ENCODE measurements at regions not wholly inside any gene's neighbourhood (a gene's known extent, or its start where the extent isn't known, plus 50 kb on each side); places are given as distances from the start of the nearest gene placed in this dataset.
"Not testable (repeated sequence)": the region's sequence is repeated elsewhere in the genome, so short reads cannot be mapped to it uniquely, and the experiment has no call there.

- no peak overlapping the region for H3K4me3 ChIP-seq (ENCODE audit: low read length)
- H3K9ac ChIP-seq (ENCODE audit: low read length), result no peak overlapping the region
- H3K36me3 ChIP-seq (ENCODE audit: control insufficient read depth, insufficient read depth, low read length, severe bottlenecking), result no peaks in the 10 kb centered on the region
- no peak for DNase-seq (ENCODE audit: low read depth)
- H3K9me3 ChIP-seq (ENCODE audit: control insufficient read depth, low read length), result peaks cover 3% of the 10 kb centered on the region
- no peaks in the 10 kb centered on the region for H3K4me1 ChIP-seq (ENCODE audit: control insufficient read depth, insufficient read depth, low read length)
- H3K27me3 ChIP-seq (replicated peaks; ENCODE audit: control insufficient read depth, insufficient read depth, low read length), result peaks cover 80% of the 10 kb centered on the region
These were observed 53.5 kb downstream of the FOXD2 start for GRCh38 chr1:47491341-47491753.

GRCh38 chr1:47495176-47495713 lies 57.4 kb downstream of the FOXD2 start:
- H3K4me3 ChIP-seq (ENCODE audit: low read length), result no peak overlapping the region
- DNase-seq (ENCODE audit: low read depth), result no peak
- H3K9ac ChIP-seq (ENCODE audit: low read length), result no peak overlapping the region
- peaks cover 3% of the 10 kb centered on the region for H3K9me3 ChIP-seq (ENCODE audit: control insufficient read depth, low read length)
- H3K27me3 ChIP-seq (replicated peaks; ENCODE audit: control insufficient read depth, insufficient read depth, low read length), result peaks cover 54% of the 10 kb centered on the region
- no peaks in the 10 kb centered on the region for H3K36me3 ChIP-seq (ENCODE audit: control insufficient read depth, insufficient read depth, low read length, severe bottlenecking)
- H3K4me1 ChIP-seq (ENCODE audit: control insufficient read depth, insufficient read depth, low read length), result no peaks in the 10 kb centered on the region

DNA sequence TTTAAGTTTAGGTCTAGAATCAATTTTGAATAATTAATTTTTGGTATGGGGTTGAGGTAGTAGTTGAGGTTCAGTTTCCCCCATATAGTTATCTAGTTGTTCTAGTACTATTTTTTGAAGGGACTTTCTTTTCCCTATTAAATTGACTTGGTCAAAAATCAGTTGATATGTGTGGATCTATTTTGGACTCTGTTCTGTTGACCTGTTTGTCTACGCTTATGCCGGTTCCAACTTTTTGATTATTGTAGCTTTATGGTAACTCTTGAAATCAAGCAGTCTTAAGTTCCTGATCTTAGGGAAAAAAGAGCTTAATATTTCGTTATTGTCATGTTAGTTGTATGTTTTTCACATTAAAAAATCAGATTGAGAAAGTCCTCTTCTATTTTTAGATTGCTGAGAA lies 60.7 kb downstream of the FOXD2 start:
- Histone ChIP-seq H3K9ac (ENCODE audit: low read length) (no peak overlapping the region), H3K36me3 (ENCODE audit: control insufficient read depth, insufficient read depth, low read length, severe bottlenecking) (no peaks in the 10 kb centered on the region), H3K9me3 (ENCODE audit: control insufficient read depth, low read length) (peaks cover 3% of the 10 kb centered on the region), H3K4me1 (ENCODE audit: control insufficient read depth, insufficient read depth, low read length) (no peaks in the 10 kb centered on the region), H3K27me3 (replicated peaks; ENCODE audit: control insufficient read depth, insufficient read depth, low read length) (peaks cover 45% of the 10 kb centered on the region), H3K4me3 (ENCODE audit: low read length) (no peak overlapping the region)
- no peak for DNase-seq (ENCODE audit: low read depth)

DNA sequence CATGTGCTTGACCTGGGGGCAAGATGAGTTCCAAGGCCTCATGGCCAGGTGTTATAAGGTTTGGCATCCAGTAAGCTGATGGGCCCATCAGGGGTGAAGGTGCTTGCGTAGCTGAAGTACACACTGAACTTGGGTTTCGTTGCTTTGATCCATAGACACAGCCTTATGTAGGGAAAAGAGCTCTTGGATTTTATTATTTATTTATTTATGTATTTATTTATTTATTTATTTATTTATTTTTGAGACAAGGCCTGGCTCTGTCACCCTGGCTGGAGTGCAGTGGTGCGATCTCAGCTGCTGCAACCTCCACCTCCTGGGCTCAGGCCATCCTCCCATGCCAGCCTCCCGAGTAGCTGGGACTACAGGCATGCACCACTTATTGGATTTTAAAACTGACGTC lies 63.2 kb downstream of the FOXD2 start:
- Histone ChIP-seq H3K36me3 (ENCODE audit: control insufficient read depth, insufficient read depth, low read length, severe bottlenecking) (no peaks in the 10 kb centered on the region), H3K4me3 (ENCODE audit: low read length) (no peak overlapping the region), H3K27me3 (replicated peaks; ENCODE audit: control insufficient read depth, insufficient read depth, low read length) (peaks cover 34% of the 10 kb centered on the region), H3K4me1 (ENCODE audit: control insufficient read depth, insufficient read depth, low read length) (no peaks in the 10 kb centered on the region), H3K9me3 (ENCODE audit: control insufficient read depth, low read length) (no peaks in the 10 kb centered on the region), H3K9ac (ENCODE audit: low read length) (no peak overlapping the region)
- DNase-seq (ENCODE audit: low read depth), result no peak

DNA sequence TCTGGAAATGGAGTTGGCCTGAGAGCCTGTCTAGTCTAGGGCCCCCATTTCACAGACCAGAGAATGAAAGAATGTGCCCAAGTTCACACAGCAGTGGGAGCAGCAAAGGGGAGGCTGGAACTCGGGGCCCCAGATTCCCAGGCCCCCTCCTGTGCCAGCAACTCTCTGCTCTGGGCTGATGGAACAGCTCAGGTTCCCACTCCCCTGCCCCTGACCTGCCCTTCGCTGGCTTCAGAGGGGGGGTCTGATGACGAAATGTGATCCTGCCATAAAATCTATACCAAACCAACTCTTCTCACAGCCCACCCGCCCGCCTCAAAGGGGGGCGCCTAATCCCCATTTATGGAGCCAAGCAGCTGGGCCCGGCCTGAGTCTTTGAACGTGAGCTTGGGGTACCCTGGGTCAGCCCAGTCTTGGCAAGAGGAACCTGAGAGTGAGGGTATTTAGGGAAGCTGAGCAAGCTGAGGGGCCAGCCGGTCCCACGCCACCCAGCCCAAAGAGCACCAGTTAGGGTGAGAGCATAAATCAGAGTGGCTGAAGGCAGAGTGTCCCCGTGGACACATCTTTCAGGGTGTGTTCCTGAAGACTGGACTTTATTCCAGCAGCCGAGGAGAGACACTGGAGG lies 65.0 kb downstream of the FOXD2 start:
- Histone ChIP-seq H3K9ac (ENCODE audit: low read length) (no peak overlapping the region), H3K4me1 (ENCODE audit: control insufficient read depth, insufficient read depth, low read length) (no peaks in the 10 kb centered on the region), H3K27me3 (replicated peaks; ENCODE audit: control insufficient read depth, insufficient read depth, low read length) (peaks cover 44% of the 10 kb centered on the region), H3K4me3 (ENCODE audit: low read length) (no peak overlapping the region), H3K9me3 (ENCODE audit: control insufficient read depth, low read length) (no peaks in the 10 kb centered on the region), H3K36me3 (ENCODE audit: control insufficient read depth, insufficient read depth, low read length, severe bottlenecking) (no peaks in the 10 kb centered on the region)
- DNase-seq (ENCODE audit: low read depth), result no peak

DNA sequence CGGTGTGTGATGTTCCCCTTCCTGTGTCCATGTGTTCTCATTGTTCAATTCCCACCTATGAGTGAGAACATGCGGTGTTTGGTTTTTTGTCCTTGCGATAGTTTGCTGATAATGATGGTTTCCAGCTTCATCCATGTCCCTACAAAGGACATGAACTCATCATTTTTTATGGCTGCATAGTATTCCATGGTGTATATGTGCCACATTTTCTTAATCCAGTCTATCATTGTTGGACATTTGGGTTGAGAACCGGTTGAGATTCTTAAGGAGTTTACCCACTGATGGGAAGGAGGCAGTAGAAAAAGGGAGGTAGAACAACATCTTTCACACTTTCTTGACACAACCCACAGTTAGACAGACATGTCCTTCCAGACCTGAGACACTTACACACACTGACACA lies 67.0 kb downstream of the FOXD2 start:
- not testable (repeated sequence) for H3K9me3 ChIP-seq (ENCODE audit: control insufficient read depth, low read length); H3K4me3 ChIP-seq (ENCODE audit: low read length); DNase-seq (ENCODE audit: low read depth); H3K36me3 ChIP-seq (ENCODE audit: control insufficient read depth, insufficient read depth, low read length, severe bottlenecking); H3K4me1 ChIP-seq (ENCODE audit: control insufficient read depth, insufficient read depth, low read length); H3K9ac ChIP-seq (ENCODE audit: low read length)
- H3K27me3 ChIP-seq (replicated peaks; ENCODE audit: control insufficient read depth, insufficient read depth, low read length), result peaks cover 59% of the 10 kb centered on the region

DNA sequence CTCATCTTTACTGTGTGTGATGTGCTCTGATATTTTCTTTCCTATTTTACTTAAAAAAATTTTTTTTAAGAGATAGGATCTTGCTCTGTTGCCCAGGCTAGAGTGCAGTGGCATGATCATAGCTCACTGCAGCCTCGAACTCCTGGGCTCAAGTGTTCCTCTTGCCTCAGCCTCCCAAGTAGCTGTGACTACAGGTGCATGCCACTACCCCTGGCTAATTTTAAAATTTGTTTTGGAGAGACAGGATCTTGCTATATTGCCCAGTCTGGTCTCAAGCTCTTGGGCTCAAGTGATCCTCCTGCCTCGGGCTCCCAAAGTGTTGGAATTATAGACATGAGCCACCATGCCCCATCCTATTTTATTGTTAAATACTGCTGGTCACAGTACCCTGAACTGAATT lies 67.4 kb downstream of the FOXD2 start:
- no peak overlapping the region for H3K9ac ChIP-seq (ENCODE audit: low read length)
- H3K9me3 ChIP-seq (ENCODE audit: control insufficient read depth, low read length), result no peaks in the 10 kb centered on the region
- H3K4me1 ChIP-seq (ENCODE audit: control insufficient read depth, insufficient read depth, low read length), result peaks cover 4% of the 10 kb centered on the region
- H3K36me3 ChIP-seq (ENCODE audit: control insufficient read depth, insufficient read depth, low read length, severe bottlenecking), result no peaks in the 10 kb centered on the region
- peaks cover 63% of the 10 kb centered on the region for H3K27me3 ChIP-seq (replicated peaks; ENCODE audit: control insufficient read depth, insufficient read depth, low read length)
- DNase-seq (ENCODE audit: low read depth), result no peak
- no peak overlapping the region for H3K4me3 ChIP-seq (ENCODE audit: low read length)

GRCh38 chr1:47506053-47506452 lies 68.2 kb downstream of the FOXD2 start:
- no peaks in the 10 kb centered on the region for H3K36me3 ChIP-seq (ENCODE audit: control insufficient read depth, insufficient read depth, low read length, severe bottlenecking)
- H3K27me3 ChIP-seq (replicated peaks; ENCODE audit: control insufficient read depth, insufficient read depth, low read length), result peaks cover 71% of the 10 kb centered on the region
- H3K9me3 ChIP-seq (ENCODE audit: control insufficient read depth, low read length), result no peaks in the 10 kb centered on the region
- peaks cover 4% of the 10 kb centered on the region for H3K4me1 ChIP-seq (ENCODE audit: control insufficient read depth, insufficient read depth, low read length)
- H3K4me3 ChIP-seq (ENCODE audit: low read length), result no peak overlapping the region
- no peak overlapping the region for H3K9ac ChIP-seq (ENCODE audit: low read length)
- no peak for DNase-seq (ENCODE audit: low read depth)

DNA sequence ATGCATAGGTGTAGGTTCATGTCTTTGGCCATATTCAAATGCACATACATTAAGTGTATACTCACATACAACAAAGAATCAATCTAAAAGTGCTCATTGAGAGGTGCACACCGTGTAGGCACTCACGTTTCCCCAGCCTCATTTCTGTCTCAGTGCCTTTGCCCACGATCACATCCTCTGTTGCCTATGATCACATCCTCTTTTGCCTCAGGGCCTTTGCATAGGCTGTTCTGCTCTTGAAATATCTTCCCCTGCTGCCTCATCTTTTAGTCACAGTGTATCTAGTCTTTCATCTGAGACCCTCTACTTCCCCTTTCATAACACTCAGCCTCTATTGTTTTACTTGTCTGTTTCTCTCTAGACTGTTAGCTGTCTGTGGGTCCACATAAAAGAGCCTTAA lies 69.3 kb downstream of the FOXD2 start:
- no peak overlapping the region for H3K9ac ChIP-seq (ENCODE audit: low read length)
- peaks cover 4% of the 10 kb centered on the region for H3K4me1 ChIP-seq (ENCODE audit: control insufficient read depth, insufficient read depth, low read length)
- no peak overlapping the region for H3K4me3 ChIP-seq (ENCODE audit: low read length)
- no peaks in the 10 kb centered on the region for H3K36me3 ChIP-seq (ENCODE audit: control insufficient read depth, insufficient read depth, low read length, severe bottlenecking)
- DNase-seq (ENCODE audit: low read depth), result no peak
- peaks cover 69% of the 10 kb centered on the region for H3K27me3 ChIP-seq (replicated peaks; ENCODE audit: control insufficient read depth, insufficient read depth, low read length)
- H3K9me3 ChIP-seq (ENCODE audit: control insufficient read depth, low read length), result no peaks in the 10 kb centered on the region

DNA sequence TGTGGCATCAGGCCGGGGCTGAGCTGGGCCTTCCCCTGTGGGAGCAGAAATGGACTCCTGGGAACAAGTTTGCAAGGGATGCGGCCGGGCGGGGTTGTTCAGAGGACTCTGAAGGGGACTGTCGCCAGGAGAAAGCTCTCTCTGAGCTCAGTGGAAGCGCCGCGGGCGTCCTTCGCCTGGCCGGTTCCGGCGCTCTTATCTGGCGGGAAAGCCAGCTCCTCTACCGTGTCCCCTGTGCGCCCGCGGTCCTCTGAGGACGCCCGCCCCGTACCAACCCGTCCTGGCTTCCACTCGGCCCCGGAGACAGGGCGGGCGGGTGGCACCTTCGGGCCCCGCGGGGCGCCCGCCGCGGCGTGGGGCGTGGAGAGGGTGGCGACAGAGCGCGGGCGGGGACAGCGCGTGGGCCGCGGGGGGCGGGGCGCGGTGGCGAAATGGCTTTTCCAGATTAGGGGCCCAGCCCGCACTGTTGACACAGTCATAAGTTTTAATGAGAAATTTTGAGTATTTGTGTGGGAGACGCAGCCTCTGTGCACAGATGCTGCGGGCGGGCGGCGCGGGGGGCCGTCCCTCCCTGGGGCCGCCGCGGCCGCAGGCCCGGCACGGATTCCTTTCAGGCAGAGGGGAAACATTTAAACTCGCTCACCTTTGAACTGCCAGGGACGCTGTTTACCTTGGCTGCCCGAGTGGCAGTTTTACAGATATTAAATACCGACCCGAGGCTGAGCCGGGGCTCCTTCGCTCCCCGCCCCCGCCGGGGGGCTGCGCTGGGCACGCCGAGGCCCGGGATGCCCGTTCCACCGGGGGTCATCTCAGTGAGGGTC lies 70.2 kb downstream of the FOXD2 start:
- H3K4me1 ChIP-seq (ENCODE audit: control insufficient read depth, insufficient read depth, low read length), result peaks cover 4% of the 10 kb centered on the region
- H3K9me3 ChIP-seq (ENCODE audit: control insufficient read depth, low read length), result peaks cover 6% of the 10 kb centered on the region
- H3K36me3 ChIP-seq (ENCODE audit: control insufficient read depth, insufficient read depth, low read length, severe bottlenecking), result no peaks in the 10 kb centered on the region
- peak overlapping the region; percentile 34 for H3K9ac ChIP-seq (ENCODE audit: low read length)
- H3K4me3 ChIP-seq (ENCODE audit: low read length), result peak overlapping the region; percentile 78
- H3K27me3 ChIP-seq (replicated peaks; ENCODE audit: control insufficient read depth, insufficient read depth, low read length), result peaks cover 74% of the 10 kb centered on the region
- peak; percentile 19 for DNase-seq (ENCODE audit: low read depth)

DNA sequence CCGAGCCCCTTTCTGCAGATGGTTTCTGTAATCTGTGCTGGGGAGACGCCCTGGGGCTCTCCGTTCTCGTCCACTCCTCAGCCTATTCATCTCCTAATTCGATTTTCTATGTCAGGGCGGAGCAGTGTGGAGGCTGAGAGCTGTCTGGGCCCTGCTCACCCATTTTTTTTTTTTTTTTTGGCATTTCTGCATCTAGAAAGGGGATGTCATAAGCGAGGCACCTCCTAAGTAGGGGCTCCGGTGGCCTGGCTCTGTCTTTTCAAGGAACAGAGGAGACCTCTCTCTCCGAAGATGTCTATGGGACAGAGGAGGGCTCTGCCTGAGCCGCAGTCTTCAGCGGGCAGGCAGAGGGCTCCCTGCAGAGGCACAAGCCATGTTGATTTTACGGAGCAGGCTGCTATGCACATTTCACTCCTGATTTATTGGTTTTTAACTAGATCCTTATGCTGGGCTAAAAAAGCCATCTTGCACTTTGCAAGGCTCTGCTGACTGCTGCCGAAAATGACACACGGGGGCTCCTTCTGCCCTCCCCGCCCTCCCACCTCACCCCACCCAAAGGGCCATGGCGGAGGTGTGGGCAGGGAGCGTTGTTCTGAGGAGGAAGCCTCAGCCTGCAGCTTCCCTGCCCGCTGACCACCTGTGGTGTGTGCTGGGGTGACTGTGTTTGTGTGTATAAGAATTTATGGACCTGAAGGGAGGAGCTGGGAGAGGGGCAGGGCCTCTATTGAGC lies 71.0 kb downstream of the FOXD2 start:
- Histone ChIP-seq H3K36me3 (ENCODE audit: control insufficient read depth, insufficient read depth, low read length, severe bottlenecking) (no peaks in the 10 kb centered on the region), H3K9me3 (ENCODE audit: control insufficient read depth, low read length) (peaks cover 14% of the 10 kb centered on the region), H3K27me3 (replicated peaks; ENCODE audit: control insufficient read depth, insufficient read depth, low read length) (peaks cover 67% of the 10 kb centered on the region), H3K9ac (ENCODE audit: low read length) (peak overlapping the region; percentile 34), H3K4me1 (ENCODE audit: control insufficient read depth, insufficient read depth, low read length) (peaks cover 4% of the 10 kb centered on the region), H3K4me3 (ENCODE audit: low read length) (peak overlapping the region; percentile 78)
- peak; percentile 15 for DNase-seq (ENCODE audit: low read depth)

All from adipocyte (in vitro differentiated cells).